DMS 273 (cell line): ENCODE measurements at regions not wholly inside any gene's neighbourhood (a gene's known extent, or its start where the extent isn't known, plus 50 kb on each side); places are given as distances from the start of the nearest gene placed in this dataset.
"Not testable (repeated sequence)": the region's sequence is repeated elsewhere in the genome, so short reads cannot be mapped to it uniquely, and the experiment has no call there.

Source experiments
- DNase-seq: peaks from one replicate; lab custom pipeline; 2025; ENCODE audit not compliant: unreplicated experiment; lab: John Stamatoyannopoulos, UW

GRCh38 chr10:25851548-25851947, 82.5 kb upstream of the MYO3A start:
- no peak for DNase-seq

- DNase-seq, result no peak
These were observed 81.6 kb upstream of the MYO3A start for GRCh38 chr10:25852364-25852941.

- no peak for DNase-seq
These were observed 76.0 kb upstream of the MYO3A start for GRCh38 chr10:25858076-25858475.

- no peak for DNase-seq
These were observed 68.8 kb upstream of the MYO3A start for GRCh38 chr10:25865267-25865666.

GRCh38 chr10:25867321-25867720, 66.7 kb upstream of the MYO3A start:
- no peak for DNase-seq

GRCh38 chr10:25869067-25869591, 64.9 kb upstream of the MYO3A start:
- no peak for DNase-seq

GRCh38 chr10:25869609-25870008, 64.4 kb upstream of the MYO3A start:
- DNase-seq, result no peak

GRCh38 chr10:25874402-25874801, 59.6 kb upstream of the MYO3A start:
- DNase-seq, result not testable (repeated sequence)

GRCh38 chr10:25875556-25876165, 58.4 kb upstream of the MYO3A start:
- DNase-seq, result peak; percentile 76

GRCh38 chr10:25877296-25877695, 56.7 kb upstream of the MYO3A start:
- no peak for DNase-seq
